Naive thymus-derived CD4-positive, alpha-beta T cell (primary cell): ENCODE measurements at regions not wholly inside any gene's neighbourhood (a gene's known extent, or its start where the extent isn't known, plus 50 kb on each side); places are given as distances from the start of the nearest gene placed in this dataset.
A peak's percentile ranks its signal among the peaks of the same experiment; 100 is the strongest.
"Not testable (repeated sequence)": the region's sequence is repeated elsewhere in the genome, so short reads cannot be mapped to it uniquely, and the experiment has no call there.

ENCODE experiments used
- ATAC-seq: fragments of 150-1000 bp; cut with Tn5 transposase; 2 replicates; pipeline ENCODE4 v1.10.0; 2021; ENCODE audit warnings: mild to moderate bottlenecking, moderate library complexity
- CTCF ChIA-PET: fragments of 350-600 bp; sonication (Branson Sonifier 250); formaldehyde crosslinking; loops from one replicate; lab custom pipeline; 2021; ENCODE audit warnings: antibody characterized with exemption; lab: Charles Lee
- POLR2A ChIA-PET: fragments of 350-600 bp; sonication (Branson Sonifier 250); formaldehyde crosslinking; loops from one replicate; lab custom pipeline; 2021; ENCODE audit warnings: antibody characterized with exemption, inconsistent platforms; lab: Charles Lee
- DNase-seq, 9 donors: peaks; one replicate each; pipeline versions ENCODE4 v3.0.0 to v3.0.0-alpha.2; 2020 to 2022; ENCODE audit warnings: mixed read lengths in 1 of 9
- H3K27ac ChIP-seq: one replicate; pipeline ENCODE4 v1.7.0; 2013; ENCODE audit warnings: mild to moderate bottlenecking, low read depth, low read length, moderate library complexity
- H3K27me3 ChIP-seq, 2 donors: one replicate each; pipeline ENCODE4 v1.7.0; 2013; ENCODE audit warnings: low read length in 2 of 2, mild to moderate bottlenecking in 2 of 2, moderate library complexity in 2 of 2; ENCODE audit not compliant: control insufficient read depth in 2 of 2, insufficient read depth in 2 of 2
- H3K36me3 ChIP-seq, 3 experiments: 1 replicate in 2 of 3; 2 replicates in 1 of 3; pipeline ENCODE4 v1.7.0; 2013; ENCODE audit warnings: low read length in 3 of 3, mild to moderate bottlenecking in 3 of 3, moderate library complexity in 1 of 3; ENCODE audit not compliant: insufficient read depth in 3 of 3, control insufficient read depth in 2 of 3
- H3K4me1 ChIP-seq, 2 donors: one replicate each; pipeline ENCODE4 v1.7.0; 2013; ENCODE audit warnings: low read length in 2 of 2, mild to moderate bottlenecking in 2 of 2, moderate library complexity in 1 of 2; ENCODE audit not compliant: control insufficient read depth in 2 of 2, insufficient read depth in 2 of 2
- H3K4me3 ChIP-seq: 2 replicates; pipeline ENCODE4 v1.7.0; 2013; ENCODE audit warnings: mild to moderate bottlenecking, low read length
- H3K9me3 ChIP-seq, 3 experiments: 1 replicate in 2 of 3; 2 replicates in 1 of 3; pipeline ENCODE4 v1.7.0; 2013; ENCODE audit warnings: low read length in 3 of 3; ENCODE audit not compliant: control insufficient read depth in 2 of 3
- H3K27ac Mint-ChIP-seq, 9 donors: one replicate each; pipeline ENCODE4 v1.8.0; 2020 to 2022; ENCODE audit warnings: mixed read lengths in 9 of 9, mild to moderate bottlenecking in 8 of 9, moderate library complexity in 5 of 9, inconsistent platforms in 2 of 9
- H3K27me3 Mint-ChIP-seq, 5 donors: one replicate each; pipeline ENCODE4 v1.8.0; 2021 to 2022; ENCODE audit warnings: mixed read lengths in 5 of 5, mild to moderate bottlenecking in 1 of 5
- H3K36me3 Mint-ChIP-seq, 5 donors: one replicate each; pipeline ENCODE4 v1.8.0; 2020 to 2022; ENCODE audit warnings: mixed read lengths in 5 of 5, mild to moderate bottlenecking in 3 of 5, inconsistent platforms in 1 of 5
- H3K4me1 Mint-ChIP-seq, 7 donors: one replicate each; pipeline ENCODE4 v1.8.0; 2020 to 2022; ENCODE audit warnings: mixed read lengths in 7 of 7, mild to moderate bottlenecking in 3 of 7, inconsistent platforms in 1 of 7
- H3K4me3 Mint-ChIP-seq, 10 donors: one replicate each; pipeline ENCODE4 v1.8.0; 2020 to 2022; ENCODE audit warnings: mild to moderate bottlenecking in 10 of 10, mixed read lengths in 10 of 10, moderate library complexity in 6 of 10, inconsistent platforms in 2 of 10
- H3K9me3 Mint-ChIP-seq, 11 donors: one replicate each; pipeline ENCODE4 v1.8.0; 2020 to 2022; ENCODE audit warnings: mixed read lengths in 11 of 11, mild to moderate bottlenecking in 4 of 11, inconsistent platforms in 1 of 11, moderate library complexity in 1 of 11
- intact Hi-C, 2 donors: fragments of 100-400 bp; cut with micrococcal nuclease; formaldehyde crosslinking; loops; one replicate each; pipeline ENCODE4 v1.15.1; 2023

- Mint-ChIP-seq H3K27ac (peak overlapping the region in 1 of 9 donors; percentile 47), H3K4me1 (peaks cover 10 to 43% (median 20%) of the 10 kb centered on the region in 7 donors), H3K4me3 (peak overlapping the region in 1 of 10 donors; percentile 36), H3K9me3 (peaks cover 0 to 9% (median 0%) of the 10 kb centered on the region in 11 donors), H3K27me3 (no peaks in the 10 kb centered on the region), H3K36me3 (peaks cover 0 to 13% (median 0%) of the 10 kb centered on the region in 5 donors)
- H3K9me3 ChIP-seq, result no peaks in the 10 kb centered on the region
- no peaks in the 10 kb centered on the region for H3K36me3 ChIP-seq
- intact Hi-C loops, result loop anchor here in 1 of 2 donors (5.0 kb wide), 2 partner anchors 103 to 163 kb away; no protein-coding TSS in a partner anchor
- peaks cover 0 to 6% of the 10 kb centered on the region in 2 donors for H3K4me1 ChIP-seq
- no peak for ATAC-seq
- no peak overlapping the region for H3K27ac ChIP-seq
- ChIA-PET POLR2A (no interaction called here), CTCF (no interaction called here)
- no peak overlapping the region for H3K4me3 ChIP-seq
- H3K27me3 ChIP-seq, result no peaks in the 10 kb centered on the region
- DNase-seq, result no peak
Measured at GRCh38 chr13:42495751-42496150, 78.2 kb upstream of the TNFSF11 start.

- H3K27me3 ChIP-seq, H3K9me3 ChIP-seq, H3K36me3 ChIP-seq, DNase-seq, CTCF ChIA-PET, H3K4me1 ChIP-seq, H3K27me3 Mint-ChIP-seq, ATAC-seq, H3K4me3 ChIP-seq, POLR2A ChIA-PET, H3K27ac ChIP-seq: not testable (repeated sequence)
- intact Hi-C loops, result loop anchor here in 1 of 2 donors (5.0 kb wide), 2 partner anchors 105 to 165 kb away; no protein-coding TSS in a partner anchor
- Mint-ChIP-seq H3K4me3 (peak overlapping the region in 1 of 10 donors; percentile 36), H3K9me3 (peaks cover 0 to 11% (median 2%) of the 10 kb centered on the region in 11 donors), H3K36me3 (peaks cover 0 to 11% (median 0%) of the 10 kb centered on the region in 5 donors), H3K4me1 (peaks cover 10 to 43% (median 20%) of the 10 kb centered on the region in 7 donors), H3K27ac (peak overlapping the region in 1 of 9 donors; percentile 77)
Measured at GRCh38 chr13:42496926-42497554, 76.9 kb upstream of the TNFSF11 start.

GRCh38 chr13:42497798-42498197 is 76.2 kb upstream of the TNFSF11 start:
- ChIA-PET CTCF (no interaction called here), POLR2A (no interaction called here)
- H3K4me3 ChIP-seq, result no peak overlapping the region
- no peaks in the 10 kb centered on the region for H3K9me3 ChIP-seq
- intact Hi-C loops, result loop anchor here (1.0 to 5.0 kb wide), 3 partner anchors 105 to 165 kb away; no protein-coding TSS in a partner anchor
- H3K36me3 ChIP-seq, result no peaks in the 10 kb centered on the region
- no peak overlapping the region for H3K27ac ChIP-seq
- Mint-ChIP-seq H3K36me3 (peaks cover 0 to 11% (median 0%) of the 10 kb centered on the region in 5 donors), H3K4me3 (no peak overlapping the region), H3K4me1 (peaks cover 10 to 43% (median 20%) of the 10 kb centered on the region in 7 donors), H3K9me3 (peaks cover 0 to 11% (median 2%) of the 10 kb centered on the region in 11 donors), H3K27me3 (peaks cover 0 to under 1% (median 0%) of the 10 kb centered on the region in 5 donors), H3K27ac (no peak overlapping the region)
- no peaks in the 10 kb centered on the region for H3K27me3 ChIP-seq
- no peak for DNase-seq
- ATAC-seq, result peak; percentile 65
- H3K4me1 ChIP-seq, result peaks cover 0 to 6% of the 10 kb centered on the region in 2 donors

GRCh38 chr13:42498521-42498920 is 75.4 kb upstream of the TNFSF11 start:
- no peak for DNase-seq
- Mint-ChIP-seq H3K36me3 (peaks cover 0 to 11% (median 0%) of the 10 kb centered on the region in 5 donors), H3K9me3 (peaks cover 0 to 11% (median 2%) of the 10 kb centered on the region in 11 donors), H3K4me3 (no peak overlapping the region), H3K4me1 (peaks cover 10 to 43% (median 19%) of the 10 kb centered on the region in 7 donors), H3K27me3 (peaks cover 0 to 4% (median 0%) of the 10 kb centered on the region in 5 donors), H3K27ac (no peak overlapping the region)
- ATAC-seq, result no peak
- Histone ChIP-seq H3K36me3 (no peaks in the 10 kb centered on the region), H3K4me1 (peaks cover 0 to 3% of the 10 kb centered on the region in 2 donors), H3K27me3 (no peaks in the 10 kb centered on the region), H3K4me3 (no peak overlapping the region), H3K27ac (no peak overlapping the region), H3K9me3 (no peaks in the 10 kb centered on the region)
- intact Hi-C loops, result loop anchor here (1.0 to 5.0 kb wide), 3 partner anchors 106 to 166 kb away; no protein-coding TSS in a partner anchor
- ChIA-PET CTCF (no interaction called here), POLR2A (no interaction called here)
